HG03469 (cell line): ENCODE measurements at regions not wholly inside any gene's neighbourhood (a gene's known extent, or its start where the extent isn't known, plus 50 kb on each side); places are given as distances from the start of the nearest gene placed in this dataset.

Source experiments
- ATAC-seq: cut with Tn5 transposase; IDR thresholded peaks from one replicate; pipeline ENCODE4 v1.9.1; 2021; ENCODE audit warnings: mild to moderate bottlenecking, moderate library complexity, moderate number of reproducible peaks; ENCODE audit not compliant: unreplicated experiment

GRCh38 chr3:155029941-155030340 is 50.2 kb upstream of the MME start:
- no peak for ATAC-seq

GRCh38 chr3:155026999-155027591 is 53.0 kb upstream of the MME start:
- ATAC-seq = no peak

- no peak for ATAC-seq
These were observed 56.0 kb upstream of the MME start for GRCh38 chr3:155024006-155024638.

- no peak for ATAC-seq
These were observed 57.2 kb upstream of the MME start for GRCh38 chr3:155022896-155023295.

- no peak for ATAC-seq
These were observed 60.5 kb upstream of the MME start for GRCh38 chr3:155019575-155019974.

- ATAC-seq = no peak
These were observed 61.3 kb upstream of the MME start for GRCh38 chr3:155018621-155019330.

GRCh38 chr3:155015776-155016436 is 64.2 kb upstream of the MME start:
- ATAC-seq = no peak

- no peak for ATAC-seq
These were observed 65.2 kb upstream of the MME start for GRCh38 chr3:155014953-155015352.

- ATAC-seq = no peak
These were observed 66.7 kb upstream of the MME start for GRCh38 chr3:155013427-155013826.

GRCh38 chr3:155012584-155012983 is 67.5 kb upstream of the MME start:
- ATAC-seq = no peak

- ATAC-seq = no peak
These were observed 69.7 kb upstream of the MME start for GRCh38 chr3:155010416-155010815.

GRCh38 chr3:155009217-155009616 is 70.9 kb upstream of the MME start:
- ATAC-seq = no peak

GRCh38 chr3:155007729-155008128 is 72.4 kb upstream of the MME start:
- no peak for ATAC-seq

GRCh38 chr3:155001289-155002010 is 78.7 kb upstream of the MME start:
- ATAC-seq = no peak

GRCh38 chr3:154992655-154993054 is 87.5 kb upstream of the MME start:
- no peak for ATAC-seq

GRCh38 chr3:154990543-154990942 is 89.6 kb upstream of the MME start:
- no peak for ATAC-seq

GRCh38 chr3:154987846-154988245 is 92.3 kb upstream of the MME start:
- no peak for ATAC-seq

- ATAC-seq = no peak
These were observed 98.5 kb upstream of the MME start for GRCh38 chr3:154981664-154982063.

- ATAC-seq = no peak
These were observed 98.9 kb upstream of the MME start for GRCh38 chr3:154981201-154981600.

- no peak for ATAC-seq
These were observed 100.8 kb upstream of the MME start for GRCh38 chr3:154979331-154979730.

GRCh38 chr3:154977666-154978065 is 102.5 kb upstream of the MME start:
- ATAC-seq = no peak
